BLaER1 (cell line): ENCODE measurements at regions not wholly inside any gene's neighbourhood (a gene's known extent, or its start where the extent isn't known, plus 50 kb on each side); places are given as distances from the start of the nearest gene placed in this dataset.

Source experiments
- H3K27ac ChIP-seq: shearing (Covaris generic); formaldehyde crosslinking; 2 replicates; pipeline ENCODE4 v1.8.1; 2022
- H3K27me3 ChIP-seq: shearing (Covaris generic); formaldehyde crosslinking; 2 replicates; pipeline ENCODE4 v1.8.1; 2022
- H3K36me3 ChIP-seq: shearing (Covaris generic); formaldehyde crosslinking; 2 replicates; pipeline ENCODE4 v1.8.1; 2022
- H3K4me1 ChIP-seq: shearing (Covaris generic); formaldehyde crosslinking; 2 replicates; pipeline ENCODE4 v1.8.1; 2022
- H3K4me2 ChIP-seq: shearing (Covaris generic); formaldehyde crosslinking; 2 replicates; pipeline ENCODE4 v1.8.1; 2022
- H3K4me3 ChIP-seq: shearing (Covaris generic); formaldehyde crosslinking; 2 replicates; pipeline ENCODE4 v1.8.1; 2022
- H3K9ac ChIP-seq: shearing (Covaris generic); formaldehyde crosslinking; 2 replicates; pipeline ENCODE4 v1.8.1; 2022
- H3K9me3 ChIP-seq: shearing (Covaris generic); formaldehyde crosslinking; 2 replicates; pipeline ENCODE4 v1.8.1; 2022
- H4K20me1 ChIP-seq: shearing (Covaris generic); formaldehyde crosslinking; 2 replicates; pipeline ENCODE4 v1.8.1; 2022
- Cebpa-rat ChIP-seq: shearing (Covaris generic); IDR thresholded peaks from 2 replicates; pipeline ENCODE4 v1.8.1; 2022

DNA sequence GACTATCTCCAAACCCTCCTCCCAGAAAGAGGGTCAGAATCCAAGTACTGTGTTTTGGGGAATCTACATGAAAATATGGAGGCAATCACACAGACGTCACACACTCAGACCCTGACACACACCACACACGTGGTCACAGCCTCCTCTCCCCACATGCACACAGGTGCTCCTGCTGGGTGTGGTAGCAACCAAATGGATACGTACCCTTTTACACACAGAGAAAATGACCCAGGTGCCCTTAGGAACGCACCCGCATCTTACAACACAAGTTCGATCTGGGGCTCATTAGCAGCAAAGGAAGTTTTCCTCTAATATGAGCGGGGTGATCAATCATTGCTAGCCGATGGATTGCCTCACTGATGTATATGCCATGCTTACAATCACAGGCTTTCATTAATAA lies 480.2 kb upstream of the KLF4 start:
- Histone ChIP-seq H3K9me3 (no peaks in the 10 kb centered on the region), H3K36me3 (no peaks in the 10 kb centered on the region), H3K4me1 (0 out of 2 replicates have a peak, but pooled peaks cover 4% of the 10 kb centered on the region), H3K4me2 (no peak overlapping the region), H3K4me3 (no peak overlapping the region), H3K9ac (no peak overlapping the region), H3K27ac (no peak overlapping the region), H3K27me3 (no peaks in the 10 kb centered on the region), H4K20me1 (no peaks in the 10 kb centered on the region)
- TF ChIP-seq Cebpa-rat: no peak

DNA sequence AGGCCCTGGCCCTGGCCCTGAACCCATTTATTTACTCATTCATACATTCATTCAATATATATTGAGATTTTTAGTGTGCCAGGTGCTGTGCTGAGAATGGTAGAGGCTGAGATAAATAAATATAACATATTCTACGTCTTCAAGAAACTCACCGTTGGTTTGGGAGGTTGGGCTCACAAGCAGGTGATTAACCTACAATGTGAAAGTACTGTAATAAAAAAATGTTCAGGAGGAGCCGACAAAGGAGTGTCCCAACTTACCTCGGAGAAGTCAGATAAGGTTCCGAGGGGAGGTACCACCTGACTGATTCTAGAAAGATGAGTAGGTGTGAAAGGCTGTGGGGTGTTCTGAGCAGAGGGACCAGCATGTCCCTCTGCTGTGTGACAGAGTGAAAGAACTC lies 479.6 kb upstream of the KLF4 start:
- no peaks in the 10 kb centered on the region for H3K9me3 ChIP-seq
- no peak overlapping the region for H3K4me2 ChIP-seq
- no peak overlapping the region for H3K9ac ChIP-seq
- H3K4me3 ChIP-seq: no peak overlapping the region
- no peak overlapping the region for H3K27ac ChIP-seq
- no peaks in the 10 kb centered on the region for H4K20me1 ChIP-seq
- TF ChIP-seq Cebpa-rat: no peak
- no peaks in the 10 kb centered on the region for H3K27me3 ChIP-seq
- H3K36me3 ChIP-seq: no peaks in the 10 kb centered on the region
- H3K4me1 ChIP-seq: 0 out of 2 replicates have a peak, but pooled peaks cover 4% of the 10 kb centered on the region

DNA sequence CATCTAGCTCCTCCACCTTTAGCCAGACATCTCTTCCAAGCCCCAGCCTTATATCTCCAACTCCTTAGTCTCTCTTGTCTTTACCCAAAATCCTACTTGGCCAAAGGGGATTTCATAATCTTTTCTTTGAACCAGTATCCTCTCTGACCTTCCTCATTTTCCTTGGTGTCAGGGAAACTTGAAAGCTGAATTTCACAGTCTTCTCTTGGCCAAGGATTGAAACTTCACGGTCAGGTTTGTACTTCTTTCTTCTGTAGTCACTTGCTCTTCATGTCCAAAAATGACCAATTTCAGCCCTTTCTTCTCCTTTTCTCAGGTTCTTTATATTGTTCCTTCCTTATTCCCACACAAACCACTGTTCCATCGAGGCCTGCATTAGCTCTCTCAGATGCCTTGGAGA lies 473.7 kb upstream of the KLF4 start:
- H3K4me1 ChIP-seq: 0 out of 2 replicates have a peak, but pooled peaks cover 4% of the 10 kb centered on the region
- H4K20me1 ChIP-seq: no peaks in the 10 kb centered on the region
- no peaks in the 10 kb centered on the region for H3K27me3 ChIP-seq
- no peak overlapping the region for H3K4me3 ChIP-seq
- no peak overlapping the region for H3K4me2 ChIP-seq
- H3K27ac ChIP-seq: no peak overlapping the region
- TF ChIP-seq Cebpa-rat: no peak
- H3K36me3 ChIP-seq: no peaks in the 10 kb centered on the region
- H3K9ac ChIP-seq: no peak overlapping the region
- no peaks in the 10 kb centered on the region for H3K9me3 ChIP-seq

DNA sequence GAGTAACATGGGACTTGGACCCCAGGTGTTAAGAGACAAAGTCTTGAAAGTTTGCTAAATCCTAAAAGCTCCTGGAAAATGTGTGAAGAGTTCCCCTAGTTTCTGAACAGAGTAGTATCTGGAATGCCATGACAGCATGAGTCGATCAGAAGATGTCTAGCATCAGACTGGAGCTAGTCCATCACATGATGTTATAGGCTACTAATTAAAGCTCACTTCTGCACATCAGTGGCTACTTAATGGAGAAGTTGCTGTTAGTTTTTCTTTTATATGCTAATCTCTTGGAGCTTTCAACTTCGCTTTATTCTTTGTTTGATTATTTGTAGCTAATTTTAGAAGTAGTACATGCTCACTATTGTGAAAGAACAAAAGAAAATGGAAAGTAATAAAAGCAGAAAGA lies 471.3 kb upstream of the KLF4 start:
- TF ChIP-seq Cebpa-rat: no peak
- Histone ChIP-seq H3K27ac (no peak overlapping the region), H3K4me1 (no peaks in the 10 kb centered on the region), H3K9ac (no peak overlapping the region), H3K36me3 (no peaks in the 10 kb centered on the region), H4K20me1 (no peaks in the 10 kb centered on the region), H3K4me3 (no peak overlapping the region), H3K9me3 (no peaks in the 10 kb centered on the region), H3K27me3 (no peaks in the 10 kb centered on the region), H3K4me2 (no peak overlapping the region)

DNA sequence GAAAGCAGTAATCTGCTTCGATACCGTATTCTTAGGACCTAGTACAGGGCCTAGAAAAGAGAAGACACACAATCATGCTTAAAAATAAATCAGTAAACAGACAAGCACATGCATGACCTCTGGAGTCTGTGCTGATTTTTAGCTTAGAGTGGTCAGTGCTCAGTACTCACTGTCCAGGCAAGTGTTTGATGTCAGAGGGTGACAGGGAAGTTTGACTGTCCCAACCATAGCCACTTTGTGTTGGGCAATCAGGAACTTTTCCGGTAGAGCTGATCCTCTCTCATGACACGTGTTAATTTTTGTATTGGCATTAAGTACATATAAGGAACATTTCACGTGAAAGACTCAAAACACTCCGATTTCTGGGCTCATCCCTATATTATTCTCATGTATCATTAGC lies 464.7 kb upstream of the KLF4 start:
- Histone ChIP-seq H3K27ac (no peak overlapping the region), H3K27me3 (no peaks in the 10 kb centered on the region), H3K9me3 (peaks cover 10% of the 10 kb centered on the region), H4K20me1 (no peaks in the 10 kb centered on the region), H3K4me2 (no peak overlapping the region), H3K9ac (no peak overlapping the region), H3K4me1 (no peaks in the 10 kb centered on the region), H3K4me3 (no peak overlapping the region), H3K36me3 (no peaks in the 10 kb centered on the region)
- no peak for TF ChIP-seq Cebpa-rat

DNA sequence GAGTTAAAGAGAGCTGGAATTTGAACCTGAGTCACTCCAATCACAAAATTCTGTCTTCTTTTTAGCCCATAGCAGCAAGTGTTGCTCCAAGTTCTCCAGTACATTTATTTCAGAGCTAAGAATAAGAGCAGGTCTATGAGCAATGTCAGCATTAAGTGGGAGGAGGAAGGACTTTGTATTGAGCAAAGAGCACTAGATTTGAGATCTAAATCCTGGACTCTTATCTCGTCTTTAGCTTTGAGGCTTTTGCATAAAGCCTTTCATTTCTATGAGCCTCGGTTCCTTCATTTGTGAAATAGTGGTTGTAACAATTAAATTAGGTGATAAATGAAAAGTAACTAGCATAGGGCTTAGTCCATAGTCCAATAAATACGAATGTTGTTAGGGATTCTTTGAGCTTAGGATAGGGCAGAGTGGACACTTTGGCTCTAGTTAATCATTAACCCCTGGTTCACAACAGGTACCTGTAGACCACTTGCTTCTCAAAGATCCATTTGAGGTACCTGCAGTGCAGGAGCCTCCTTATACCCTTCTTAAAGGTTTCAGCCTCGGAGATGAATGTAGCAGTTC lies 464.1 kb upstream of the KLF4 start:
- Histone ChIP-seq H3K27me3 (no peaks in the 10 kb centered on the region), H3K36me3 (no peaks in the 10 kb centered on the region), H3K9me3 (peaks cover 10% of the 10 kb centered on the region), H3K27ac (no peak overlapping the region), H3K9ac (no peak overlapping the region), H4K20me1 (no peaks in the 10 kb centered on the region), H3K4me2 (no peak overlapping the region), H3K4me3 (no peak overlapping the region), H3K4me1 (no peaks in the 10 kb centered on the region)
- no peak for TF ChIP-seq Cebpa-rat

DNA sequence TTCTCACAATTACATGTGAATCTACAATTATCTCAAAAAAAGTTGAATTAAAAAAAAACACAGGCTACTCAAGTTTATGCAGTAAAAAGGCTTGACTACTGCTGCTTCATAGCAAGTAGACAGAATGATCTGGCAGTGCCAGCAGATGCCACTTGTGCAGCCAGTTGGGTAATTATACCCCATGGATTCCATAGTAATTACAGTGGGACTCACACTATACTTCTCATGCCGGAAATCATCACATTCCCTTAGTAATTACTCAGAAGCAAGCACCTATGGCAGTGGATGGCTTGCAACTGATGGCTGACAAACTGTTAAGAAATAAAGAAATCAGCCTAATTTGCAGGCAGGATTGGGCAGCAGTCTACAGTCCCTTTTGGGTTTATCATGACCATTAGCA lies 463.2 kb upstream of the KLF4 start:
- no peaks in the 10 kb centered on the region for H3K4me1 ChIP-seq
- H3K9ac ChIP-seq: no peak overlapping the region
- no peak overlapping the region for H3K4me3 ChIP-seq
- H3K36me3 ChIP-seq: no peaks in the 10 kb centered on the region
- H4K20me1 ChIP-seq: no peaks in the 10 kb centered on the region
- H3K9me3 ChIP-seq: peaks cover 10% of the 10 kb centered on the region
- H3K27me3 ChIP-seq: no peaks in the 10 kb centered on the region
- no peak overlapping the region for H3K4me2 ChIP-seq
- TF ChIP-seq Cebpa-rat: no peak
- no peak overlapping the region for H3K27ac ChIP-seq

DNA sequence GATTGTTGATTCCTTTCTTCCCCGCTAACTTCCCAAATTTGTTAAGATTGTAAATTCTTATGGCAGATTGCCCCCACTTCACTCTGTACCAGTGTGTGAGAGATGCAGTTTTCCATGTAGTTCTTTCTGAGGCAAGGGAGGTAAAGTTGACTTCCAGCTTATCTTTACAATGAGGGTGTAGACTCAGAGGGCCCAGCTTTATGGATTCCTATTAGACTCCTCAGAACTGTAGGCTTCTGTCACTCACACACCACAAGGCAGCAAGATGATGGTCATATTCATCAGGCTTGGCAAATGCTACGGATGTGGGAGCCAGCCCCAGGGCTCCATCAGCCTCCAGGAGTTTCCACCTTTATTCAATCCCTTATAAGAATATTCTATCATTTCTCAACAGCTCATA lies 461.9 kb upstream of the KLF4 start:
- no peak overlapping the region for H3K4me2 ChIP-seq
- H3K9ac ChIP-seq: no peak overlapping the region
- H3K27me3 ChIP-seq: no peaks in the 10 kb centered on the region
- no peaks in the 10 kb centered on the region for H3K4me1 ChIP-seq
- no peaks in the 10 kb centered on the region for H4K20me1 ChIP-seq
- H3K4me3 ChIP-seq: no peak overlapping the region
- peaks cover 10% of the 10 kb centered on the region for H3K9me3 ChIP-seq
- H3K27ac ChIP-seq: no peak overlapping the region
- no peak for TF ChIP-seq Cebpa-rat
- H3K36me3 ChIP-seq: no peaks in the 10 kb centered on the region

DNA sequence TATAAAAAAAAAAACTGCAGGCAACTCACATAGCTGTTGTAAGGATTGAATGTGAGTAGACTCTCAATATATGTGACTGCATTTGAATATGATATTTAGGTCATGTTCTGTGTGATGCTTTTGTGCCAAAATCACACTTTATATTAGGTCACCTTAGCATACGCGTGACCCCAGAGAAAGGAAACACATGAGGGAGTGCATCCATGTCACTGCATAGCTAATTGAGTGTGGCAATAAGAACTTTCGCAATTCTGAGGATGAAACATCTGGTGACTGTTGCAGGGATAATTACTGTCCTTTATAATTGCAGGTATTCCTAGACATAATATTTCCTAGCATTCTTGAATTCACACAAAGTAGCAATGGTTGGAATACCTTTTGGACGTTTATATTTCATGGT lies 459.5 kb upstream of the KLF4 start:
- no peaks in the 10 kb centered on the region for H3K36me3 ChIP-seq
- H3K9ac ChIP-seq: no peak overlapping the region
- no peaks in the 10 kb centered on the region for H3K27me3 ChIP-seq
- no peak overlapping the region for H3K27ac ChIP-seq
- H3K4me2 ChIP-seq: no peak overlapping the region
- peaks cover 10% of the 10 kb centered on the region for H3K9me3 ChIP-seq
- no peaks in the 10 kb centered on the region for H4K20me1 ChIP-seq
- H3K4me1 ChIP-seq: no peaks in the 10 kb centered on the region
- no peak for TF ChIP-seq Cebpa-rat
- no peak overlapping the region for H3K4me3 ChIP-seq

DNA sequence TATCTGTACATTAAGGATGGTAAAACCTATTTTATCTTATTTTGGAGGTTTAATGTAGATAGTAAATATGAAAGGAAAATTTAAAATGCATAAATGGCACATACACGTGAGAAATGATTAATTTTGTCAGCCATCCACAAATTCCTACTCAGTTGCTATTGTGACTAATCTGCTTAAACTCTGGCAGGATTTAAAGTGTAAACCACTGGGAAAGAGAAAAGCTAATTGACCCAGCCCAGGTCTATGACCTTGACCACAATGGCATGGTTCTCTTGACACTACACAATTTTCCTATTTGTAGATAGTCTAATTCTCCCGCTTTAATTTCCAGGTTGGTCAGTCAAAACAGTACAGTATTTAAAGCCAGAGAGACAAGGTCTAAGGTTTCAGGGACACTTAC lies 459.0 kb upstream of the KLF4 start:
- H3K9ac ChIP-seq: no peak overlapping the region
- no peaks in the 10 kb centered on the region for H3K4me1 ChIP-seq
- no peak for TF ChIP-seq Cebpa-rat
- H3K9me3 ChIP-seq: peaks cover 10% of the 10 kb centered on the region
- H3K4me3 ChIP-seq: no peak overlapping the region
- no peaks in the 10 kb centered on the region for H3K27me3 ChIP-seq
- H3K27ac ChIP-seq: no peak overlapping the region
- H3K36me3 ChIP-seq: no peaks in the 10 kb centered on the region
- no peak overlapping the region for H3K4me2 ChIP-seq
- no peaks in the 10 kb centered on the region for H4K20me1 ChIP-seq

DNA sequence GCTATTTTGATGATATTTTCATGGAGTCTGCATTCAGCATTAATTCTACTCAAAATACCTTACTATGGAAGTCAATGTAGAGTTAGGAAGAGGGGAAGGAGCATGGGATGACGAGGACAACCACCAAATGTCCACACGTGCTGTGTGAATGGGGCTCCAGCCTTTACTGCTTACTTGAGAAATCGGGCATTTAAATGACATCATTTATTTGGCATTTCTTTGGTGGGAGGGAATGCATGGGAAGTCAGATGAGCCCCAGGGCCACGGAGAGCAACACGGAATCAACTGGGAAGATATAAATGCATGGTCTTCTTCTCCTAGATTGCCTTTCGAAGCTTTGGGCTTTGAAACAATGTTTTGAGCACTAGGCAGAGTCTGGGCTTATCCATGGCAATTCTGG lies 458.5 kb upstream of the KLF4 start:
- Histone ChIP-seq H4K20me1 (no peaks in the 10 kb centered on the region), H3K4me2 (no peak overlapping the region), H3K36me3 (no peaks in the 10 kb centered on the region), H3K4me3 (no peak overlapping the region), H3K9me3 (peaks cover 10% of the 10 kb centered on the region), H3K4me1 (no peaks in the 10 kb centered on the region), H3K27ac (no peak overlapping the region), H3K9ac (no peak overlapping the region), H3K27me3 (no peaks in the 10 kb centered on the region)
- TF ChIP-seq Cebpa-rat: no peak
